GM21528 (cell line): ENCODE measurements at regions not wholly inside any gene's neighbourhood (a gene's known extent, or its start where the extent isn't known, plus 50 kb on each side); places are given as distances from the start of the nearest gene placed in this dataset.

Experiments used
- ATAC-seq: cut with Tn5 transposase; IDR thresholded peaks from one replicate; pipeline ENCODE4 v1.9.1; 2021; ENCODE audit warnings: mild to moderate bottlenecking, moderate library complexity; ENCODE audit not compliant: unreplicated experiment, low FRiP score

DNA sequence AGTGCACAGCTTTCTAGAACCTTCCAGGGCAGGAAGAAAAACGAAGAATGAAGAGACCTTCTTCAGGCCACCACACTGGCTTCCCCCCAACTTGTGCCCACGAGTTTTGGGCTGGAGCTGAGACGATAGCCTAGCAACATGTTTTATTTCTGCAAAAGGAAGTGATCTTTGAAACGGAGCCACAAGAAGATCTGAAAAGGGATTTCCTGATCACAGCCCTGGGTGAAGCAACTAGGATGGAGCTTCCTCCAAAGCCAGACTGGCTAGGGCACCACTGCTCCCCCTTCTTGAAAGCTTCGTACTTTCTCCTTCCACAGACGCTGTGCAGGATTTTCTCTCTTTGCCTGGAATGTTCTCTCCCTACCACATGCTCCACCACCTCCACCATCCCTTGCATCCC is 418.3 kb downstream of the MED13L start:
- ATAC-seq, result no peak

- no peak for ATAC-seq
These were observed 419.6 kb downstream of the MED13L start for GRCh38 chr12:115857923-115858322.

DNA sequence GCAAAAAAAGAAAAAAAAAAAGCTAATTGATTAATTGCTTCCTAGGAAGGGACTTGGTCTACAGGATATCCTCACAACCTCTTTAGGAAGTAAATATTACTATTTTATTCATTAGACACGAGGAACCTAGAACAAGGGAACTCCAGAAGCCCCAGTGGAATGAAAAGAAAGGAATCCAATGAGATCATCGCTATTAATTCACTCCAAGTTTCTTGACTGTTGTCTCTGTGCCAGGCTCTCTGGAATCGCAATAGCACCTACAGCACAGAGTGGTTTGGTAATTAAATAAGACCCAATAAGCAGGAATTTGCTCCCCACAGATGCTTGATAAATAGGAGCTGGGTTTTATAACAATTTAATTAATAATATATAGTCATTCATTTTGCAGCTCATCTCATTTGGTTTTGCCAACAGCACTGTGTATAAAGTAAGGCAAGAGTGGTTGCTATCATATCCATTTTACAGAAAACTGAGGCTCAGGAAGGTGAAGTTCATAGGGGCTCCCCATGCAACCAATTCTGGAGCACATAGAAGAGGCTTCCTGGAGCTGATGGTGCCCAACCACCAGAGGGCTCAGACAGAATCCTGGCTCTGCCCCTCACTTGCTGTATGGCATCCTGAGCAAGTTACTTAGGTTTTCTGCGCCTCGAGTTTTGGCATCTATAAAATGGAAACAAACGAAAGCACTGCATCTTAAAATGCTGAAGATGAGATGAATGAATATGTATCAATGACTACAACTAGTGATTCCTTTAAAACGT is 420.2 kb downstream of the MED13L start:
- no peak for ATAC-seq

GRCh38 chr12:115852054-115852453 is 425.4 kb downstream of the MED13L start:
- no peak for ATAC-seq

DNA sequence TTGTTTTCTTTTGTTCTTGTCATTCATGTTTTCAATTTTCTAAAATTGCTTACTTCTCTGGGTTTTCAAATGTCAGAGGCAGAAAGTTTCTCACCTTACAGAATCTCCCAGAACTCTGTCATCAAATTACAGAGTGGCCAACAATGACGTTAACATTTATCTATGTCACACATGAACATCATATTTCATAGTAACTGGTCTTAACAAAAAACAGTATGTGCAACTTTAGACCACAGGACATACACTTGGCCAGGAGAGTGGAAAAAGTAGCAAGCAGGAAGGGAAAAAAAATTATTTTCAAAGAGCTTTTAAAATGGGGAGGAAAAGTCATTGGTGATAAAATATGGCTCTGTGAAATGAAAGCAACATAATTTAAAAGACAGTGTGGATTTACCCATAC is 426.5 kb downstream of the MED13L start:
- ATAC-seq, result no peak

DNA sequence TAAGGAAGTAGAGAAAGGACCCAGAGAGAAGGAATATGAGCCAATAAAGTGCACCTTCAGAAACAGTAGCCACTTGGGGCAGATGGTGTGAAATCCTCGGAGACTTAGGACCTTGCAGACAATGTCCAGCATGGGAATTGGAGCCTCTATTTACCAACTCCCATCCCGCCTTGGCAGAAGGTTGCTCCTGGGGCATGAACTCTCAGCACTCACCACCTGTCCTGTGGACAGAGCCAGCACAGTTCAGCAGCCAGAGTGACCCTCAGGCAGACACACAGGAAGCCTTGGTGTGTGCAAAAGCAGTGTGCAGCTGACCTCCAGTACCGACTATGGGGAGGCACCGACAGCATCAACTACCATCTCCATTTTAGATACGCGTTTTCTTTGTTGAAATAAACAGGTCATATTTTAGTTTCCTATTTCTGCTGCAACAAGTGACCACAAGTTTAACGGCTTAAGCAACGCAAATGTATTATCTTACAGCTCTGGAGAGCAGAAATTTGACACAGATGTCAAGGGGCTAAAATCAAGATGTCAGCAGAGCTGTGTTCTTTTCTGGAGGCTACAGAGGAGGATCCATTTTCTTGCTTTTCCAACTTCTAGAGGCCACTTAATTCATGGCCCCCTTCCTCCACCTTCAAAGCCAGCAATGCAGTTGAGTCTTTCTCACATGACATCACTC is 428.1 kb downstream of the MED13L start:
- no peak for ATAC-seq

DNA sequence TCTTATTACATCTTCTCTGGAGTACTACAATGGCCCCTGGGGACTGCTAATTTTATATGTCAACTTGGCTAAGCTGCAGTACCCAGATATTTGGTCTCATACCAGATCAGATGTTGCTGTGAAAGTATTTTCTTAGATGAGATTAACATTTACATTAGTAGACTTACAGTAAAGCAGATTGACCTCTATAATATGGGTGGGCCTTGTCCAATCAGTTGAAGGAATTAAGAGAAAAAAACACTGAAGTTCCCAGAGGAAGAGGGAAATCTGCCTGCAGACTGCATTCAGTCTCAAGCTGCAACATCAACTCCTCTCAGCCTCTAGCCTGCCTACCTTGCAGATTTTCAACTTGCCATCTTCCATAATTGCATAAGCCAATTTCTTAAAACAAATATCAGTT is 430.1 kb downstream of the MED13L start:
- ATAC-seq, result no peak

DNA sequence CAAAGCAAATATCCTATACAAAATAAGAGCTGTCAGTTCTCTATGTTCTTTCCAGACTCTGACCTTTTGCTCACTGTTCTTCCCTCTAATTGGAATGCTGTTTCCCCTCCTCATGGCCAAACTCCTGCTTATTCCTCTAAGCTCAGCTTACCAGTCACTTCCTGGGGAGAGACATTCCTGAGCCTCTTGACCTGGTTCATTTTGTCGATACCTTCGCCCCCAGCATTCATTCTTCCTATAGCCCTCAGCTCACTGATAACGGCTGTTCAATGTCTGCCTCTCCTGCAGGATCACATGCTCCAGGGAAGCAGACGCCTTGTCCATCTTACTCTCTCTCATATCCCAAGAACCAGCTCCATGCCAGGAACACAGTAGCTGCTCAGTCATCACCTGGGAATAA is 431.0 kb downstream of the MED13L start:
- no peak for ATAC-seq

- ATAC-seq, result no peak
These were observed 437.3 kb downstream of the MED13L start for GRCh38 chr12:115840159-115840558.

GRCh38 chr12:115838952-115839351 is 438.5 kb downstream of the MED13L start:
- no peak for ATAC-seq

DNA sequence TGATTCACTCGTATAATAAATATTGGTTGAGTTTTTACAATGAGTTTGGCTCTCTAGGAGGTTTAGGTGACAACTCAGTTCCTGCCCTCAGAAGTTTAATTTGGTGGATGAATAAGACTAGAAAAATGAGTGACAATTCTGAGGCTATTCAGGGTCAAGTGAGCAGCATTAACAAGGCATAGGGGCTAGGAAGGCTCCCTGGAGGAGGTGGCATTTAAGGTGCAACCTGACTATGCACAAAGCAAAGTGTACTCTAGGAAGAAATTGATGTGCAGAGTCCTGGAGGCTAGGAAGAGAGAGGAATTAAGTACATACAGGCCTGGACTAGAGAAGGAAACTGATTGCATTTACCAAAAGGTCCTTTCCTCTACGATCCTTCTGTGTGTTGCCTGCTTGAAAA is 440.3 kb downstream of the MED13L start:
- ATAC-seq, result no peak

DNA sequence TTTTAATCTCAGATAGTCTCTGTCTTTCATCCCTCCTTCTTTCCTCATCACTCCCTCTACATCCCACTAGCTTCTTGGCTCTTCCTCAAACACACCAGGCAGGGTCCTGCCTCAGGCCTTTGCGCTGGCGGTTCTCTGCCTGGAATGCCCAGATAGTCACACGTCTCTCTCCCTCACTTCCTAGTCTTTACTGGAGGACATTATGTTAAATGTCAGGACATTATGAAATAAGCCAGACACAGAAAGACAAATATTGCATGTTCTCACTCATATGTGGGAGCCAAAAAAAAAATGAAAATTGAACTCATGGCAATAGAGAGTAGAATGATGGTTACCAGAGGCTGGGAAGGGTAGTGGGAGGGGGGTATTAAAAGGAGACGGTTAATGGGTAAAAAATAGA is 442.0 kb downstream of the MED13L start:
- ATAC-seq, result no peak

DNA sequence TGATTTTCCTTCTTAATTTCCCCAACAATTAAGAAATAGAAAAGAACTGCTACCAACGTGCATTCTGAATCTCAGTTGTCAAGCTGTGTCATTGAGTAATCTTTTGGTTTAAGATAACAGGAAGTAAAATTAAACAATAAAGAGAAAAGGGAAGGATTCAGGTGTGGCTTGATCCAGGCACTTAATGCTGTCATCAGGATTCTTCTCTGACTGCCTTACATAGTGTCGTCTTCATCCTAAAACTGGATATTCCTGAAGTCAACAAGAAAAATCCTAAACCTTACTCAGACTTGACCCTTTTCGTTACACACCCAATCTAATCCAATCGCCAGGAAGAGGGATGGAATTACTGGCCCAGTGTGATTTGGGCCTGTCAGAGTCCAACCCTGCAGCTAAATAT is 443.8 kb downstream of the MED13L start:
- no peak for ATAC-seq

- ATAC-seq, result no peak
These were observed 446.9 kb downstream of the MED13L start for GRCh38 chr12:115830633-115831032.

DNA sequence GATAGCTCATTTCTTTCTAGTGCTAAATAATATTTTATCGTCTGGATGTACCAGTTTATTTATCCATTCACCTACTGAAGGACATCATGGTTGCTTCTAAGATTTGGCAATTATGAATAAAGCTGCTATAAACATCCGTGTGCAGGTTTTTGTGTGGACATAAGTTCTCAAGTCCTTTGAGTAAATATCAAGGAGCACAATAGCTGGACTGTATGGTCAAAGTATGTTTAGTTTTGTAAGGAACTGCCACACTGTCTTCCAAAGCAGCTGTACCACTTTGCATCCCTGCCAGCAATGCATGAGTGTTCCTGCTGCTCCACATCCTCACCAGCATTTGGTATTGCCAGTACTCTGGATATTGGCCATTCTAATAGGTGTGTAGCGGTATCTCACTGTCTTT is 447.4 kb downstream of the MED13L start:
- ATAC-seq, result no peak

- no peak for ATAC-seq
These were observed 449.3 kb downstream of the MED13L start for GRCh38 chr12:115828168-115828567.

DNA sequence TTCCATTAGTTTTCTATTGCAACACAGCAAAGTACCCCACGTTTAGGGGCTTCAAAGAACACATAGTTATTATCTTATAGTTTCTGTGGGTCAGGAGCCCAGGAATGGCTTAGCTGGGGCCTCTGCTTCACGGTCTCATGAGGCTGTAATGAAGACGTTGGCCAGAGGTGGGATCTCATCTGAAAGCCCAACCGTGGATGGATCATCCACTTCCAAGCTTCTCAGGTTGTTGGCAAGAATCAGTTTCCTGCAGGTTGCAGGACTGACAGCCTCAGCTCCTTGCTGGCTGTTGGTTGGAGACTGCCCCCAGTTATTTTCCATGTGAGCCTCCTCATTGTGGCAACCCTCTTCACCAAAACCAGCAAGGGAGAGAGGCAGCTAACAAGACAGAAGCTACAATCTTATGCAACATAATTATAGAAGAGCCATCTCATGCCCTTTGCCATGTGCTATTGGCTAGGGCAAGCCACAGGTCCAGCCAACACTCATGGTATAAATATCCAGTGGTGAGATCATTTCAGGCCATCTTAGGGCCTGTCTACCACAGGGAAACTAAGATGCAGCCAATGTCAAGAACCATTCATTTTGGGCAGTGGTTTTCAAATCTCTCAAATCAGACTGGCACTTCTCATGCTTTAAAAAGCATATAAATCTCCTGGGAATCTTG is 452.4 kb downstream of the MED13L start:
- ATAC-seq, result no peak

GRCh38 chr12:115823635-115824034 is 453.9 kb downstream of the MED13L start:
- no peak for ATAC-seq

- ATAC-seq, result no peak
These were observed 456.8 kb downstream of the MED13L start for GRCh38 chr12:115820656-115821055.

- ATAC-seq, result no peak
These were observed 458.5 kb downstream of the MED13L start for GRCh38 chr12:115818973-115819372.

- no peak for ATAC-seq
These were observed 460.1 kb downstream of the MED13L start for GRCh38 chr12:115817389-115817788.

- no peak for ATAC-seq
These were observed 461.6 kb downstream of the MED13L start for GRCh38 chr12:115815924-115816323.
